BE2C (cell line): ENCODE measurements at regions not wholly inside any gene's neighbourhood (a gene's known extent, or its start where the extent isn't known, plus 50 kb on each side); places are given as distances from the start of the nearest gene placed in this dataset.

Source experiments
- DNase-seq: peaks from one replicate; pipeline ENCODE4 v3.0.0-alpha.2; 2020
- H3K27me3 ChIP-seq: fragments of 250-450 bp; sonication (Bioruptor Pico); 2 replicates; pipeline ENCODE4 v1.5.1; 2020; ENCODE audit warnings: mild to moderate bottlenecking
- H3K36me3 ChIP-seq: fragments of 250-450 bp; sonication (Bioruptor Pico); 2 replicates; pipeline ENCODE4 v1.5.1; 2020; ENCODE audit warnings: mild to moderate bottlenecking
- H3K4me1 ChIP-seq: fragments of 250-450 bp; sonication (Bioruptor Pico); 2 replicates; pipeline ENCODE4 v1.5.1; 2020
- H3K4me3 ChIP-seq: 2 replicates; pipeline ENCODE4 v1.5.1; 2011; ENCODE audit warnings: low read depth, low read length
- H3K9me3 ChIP-seq: fragments of 250-450 bp; sonication (Bioruptor Pico); 2 replicates; pipeline ENCODE4 v1.5.1; 2020
- TF ChIP-seq, protein P1 (sequence below): IDR thresholded peaks from 2 replicates; pipeline ENCODE4 v1.5.1; 2012; ENCODE audit warnings: mild to moderate bottlenecking, low read depth, low read length

DNA sequence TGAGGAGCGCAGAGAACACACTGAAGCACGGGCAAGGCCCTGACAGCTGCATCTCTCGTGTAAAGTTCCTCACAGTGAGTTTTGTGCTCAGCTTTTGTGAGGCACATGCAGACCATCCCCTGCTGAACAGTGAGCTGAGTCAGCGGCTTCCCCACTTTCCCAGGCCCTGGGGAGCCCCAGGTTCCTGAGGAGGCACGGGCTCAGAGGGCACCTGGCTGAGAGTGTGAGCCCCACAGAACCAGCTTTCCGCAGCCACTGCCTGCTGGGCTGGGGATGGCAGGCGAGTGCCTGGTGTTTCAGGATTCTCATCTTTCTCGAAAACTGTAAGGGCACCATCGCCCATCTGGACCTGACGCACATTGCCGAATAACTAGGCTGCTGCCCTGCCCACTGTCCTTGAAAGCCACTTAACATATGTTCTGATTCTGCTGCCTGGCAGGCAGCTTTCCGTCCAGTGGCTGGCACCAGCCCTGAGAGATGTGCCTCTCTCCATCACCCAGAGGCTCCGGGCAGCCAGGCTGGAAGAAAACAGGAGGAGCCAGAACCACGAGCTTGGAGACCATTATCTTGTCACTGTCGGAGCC is 266.7 kb upstream of the FOXF1 start:
- H3K4me1 ChIP-seq, result no peaks in the 10 kb centered on the region
- no peaks in the 10 kb centered on the region for H3K36me3 ChIP-seq
- TF ChIP-seq, protein P1, sequence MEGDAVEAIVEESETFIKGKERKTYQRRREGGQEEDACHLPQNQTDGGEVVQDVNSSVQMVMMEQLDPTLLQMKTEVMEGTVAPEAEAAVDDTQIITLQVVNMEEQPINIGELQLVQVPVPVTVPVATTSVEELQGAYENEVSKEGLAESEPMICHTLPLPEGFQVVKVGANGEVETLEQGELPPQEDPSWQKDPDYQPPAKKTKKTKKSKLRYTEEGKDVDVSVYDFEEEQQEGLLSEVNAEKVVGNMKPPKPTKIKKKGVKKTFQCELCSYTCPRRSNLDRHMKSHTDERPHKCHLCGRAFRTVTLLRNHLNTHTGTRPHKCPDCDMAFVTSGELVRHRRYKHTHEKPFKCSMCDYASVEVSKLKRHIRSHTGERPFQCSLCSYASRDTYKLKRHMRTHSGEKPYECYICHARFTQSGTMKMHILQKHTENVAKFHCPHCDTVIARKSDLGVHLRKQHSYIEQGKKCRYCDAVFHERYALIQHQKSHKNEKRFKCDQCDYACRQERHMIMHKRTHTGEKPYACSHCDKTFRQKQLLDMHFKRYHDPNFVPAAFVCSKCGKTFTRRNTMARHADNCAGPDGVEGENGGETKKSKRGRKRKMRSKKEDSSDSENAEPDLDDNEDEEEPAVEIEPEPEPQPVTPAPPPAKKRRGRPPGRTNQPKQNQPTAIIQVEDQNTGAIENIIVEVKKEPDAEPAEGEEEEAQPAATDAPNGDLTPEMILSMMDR, result no peak
- no peak overlapping the region for H3K4me3 ChIP-seq
- no peaks in the 10 kb centered on the region for H3K9me3 ChIP-seq
- peaks cover 82% of the 10 kb centered on the region for H3K27me3 ChIP-seq
- no peak for DNase-seq

DNA sequence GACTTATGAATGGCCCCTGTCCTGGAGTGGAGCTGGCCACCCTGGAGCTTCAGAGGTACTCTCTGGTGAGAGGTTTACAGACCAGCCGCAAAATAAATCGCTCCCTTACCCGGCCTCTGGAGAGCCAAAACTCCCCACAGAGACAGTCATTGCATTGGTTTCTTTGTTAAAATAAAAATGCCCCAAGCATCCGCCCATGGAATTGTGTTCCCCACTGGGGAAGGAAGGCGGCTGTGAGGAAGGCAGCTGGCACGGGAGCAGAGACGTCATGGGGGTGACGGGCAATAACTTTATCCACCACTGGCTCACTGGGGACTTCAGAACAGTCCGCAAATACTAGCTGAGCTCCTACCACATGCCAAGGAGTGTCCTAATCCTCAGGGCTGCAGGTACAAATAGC is 266.2 kb upstream of the FOXF1 start:
- DNase-seq, result no peak
- H3K27me3 ChIP-seq, result peaks cover 82% of the 10 kb centered on the region
- H3K4me1 ChIP-seq, result no peaks in the 10 kb centered on the region
- H3K36me3 ChIP-seq, result no peaks in the 10 kb centered on the region
- no peaks in the 10 kb centered on the region for H3K9me3 ChIP-seq
- no peak overlapping the region for H3K4me3 ChIP-seq
- TF ChIP-seq, protein P1, result no peak

DNA sequence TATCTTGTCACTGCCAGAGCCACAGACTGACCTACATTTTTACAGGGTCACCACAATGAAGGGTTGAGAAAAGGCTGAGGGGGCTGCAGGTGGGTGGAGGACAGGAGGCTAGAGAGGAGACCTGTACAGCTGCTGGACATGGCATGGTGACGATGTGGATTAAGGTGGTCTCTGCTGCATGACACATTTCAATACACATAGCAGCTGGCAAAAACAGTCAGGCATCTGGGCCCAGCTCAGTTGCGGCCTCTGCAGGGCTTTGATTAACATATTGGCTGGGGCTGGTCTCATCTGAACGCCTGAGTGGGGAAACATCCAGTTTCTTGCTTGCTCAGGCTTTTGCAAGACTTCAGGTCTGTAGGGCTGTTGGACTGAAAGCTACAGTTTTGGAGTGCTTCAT is 265.4 kb upstream of the FOXF1 start:
- H3K27me3 ChIP-seq, result peaks cover 75% of the 10 kb centered on the region

DNA sequence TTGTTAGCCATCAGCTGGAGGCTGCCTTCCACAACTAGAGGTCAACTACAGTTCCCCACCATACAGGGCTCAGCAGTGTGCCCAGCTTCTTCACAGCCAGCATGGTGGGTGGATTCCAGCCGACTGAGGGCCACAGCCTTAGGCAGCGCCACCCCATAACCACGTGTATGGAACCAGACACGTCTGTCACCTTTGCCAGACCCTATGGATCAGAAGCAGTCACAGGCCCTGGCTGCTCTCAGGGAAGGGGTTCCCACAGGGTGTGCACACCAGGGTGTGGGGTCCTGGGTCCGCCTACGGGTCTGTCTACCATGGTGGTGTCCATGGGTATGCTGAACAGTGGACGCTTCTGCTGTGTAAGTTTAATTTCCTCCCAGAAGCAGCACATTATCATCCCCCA is 265.0 kb upstream of the FOXF1 start:
- no peak for DNase-seq
- Histone ChIP-seq H3K4me1 (no peaks in the 10 kb centered on the region), H3K4me3 (no peak overlapping the region), H3K9me3 (no peaks in the 10 kb centered on the region), H3K27me3 (peaks cover 71% of the 10 kb centered on the region), H3K36me3 (no peaks in the 10 kb centered on the region)
- TF ChIP-seq, protein P1, result no peak

More for the DNA sequence above, 265.4 kb upstream of the FOXF1 start:
- TF ChIP-seq, protein P1, result no peak
- no peak for DNase-seq
- no peaks in the 10 kb centered on the region for H3K36me3 ChIP-seq
- H3K4me3 ChIP-seq, result no peak overlapping the region
- no peaks in the 10 kb centered on the region for H3K4me1 ChIP-seq
- H3K9me3 ChIP-seq, result no peaks in the 10 kb centered on the region

DNA sequence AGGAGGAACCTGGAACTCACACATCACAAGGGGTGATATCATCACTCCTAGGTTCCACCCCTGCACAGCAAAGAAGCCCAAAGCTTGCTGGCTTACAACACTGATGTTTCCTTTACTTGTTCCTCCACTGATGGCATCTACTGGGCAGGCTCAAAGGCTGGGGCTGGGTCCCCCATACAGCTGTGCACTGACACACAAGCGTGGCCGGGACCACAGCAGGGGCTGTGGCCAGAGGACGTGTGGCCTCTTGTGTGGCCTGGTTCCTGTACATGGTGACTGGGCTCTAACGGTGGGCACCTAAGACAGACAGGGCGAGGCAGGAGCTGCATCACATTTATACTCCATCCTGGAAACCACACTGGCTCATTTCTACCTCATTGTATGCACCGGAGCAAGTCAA is 264.4 kb upstream of the FOXF1 start:
- TF ChIP-seq, protein P1, result no peak
- Histone ChIP-seq H3K27me3 (peaks cover 66% of the 10 kb centered on the region), H3K36me3 (no peaks in the 10 kb centered on the region), H3K9me3 (no peaks in the 10 kb centered on the region), H3K4me1 (no peaks in the 10 kb centered on the region), H3K4me3 (no peak overlapping the region)
- DNase-seq, result no peak

DNA sequence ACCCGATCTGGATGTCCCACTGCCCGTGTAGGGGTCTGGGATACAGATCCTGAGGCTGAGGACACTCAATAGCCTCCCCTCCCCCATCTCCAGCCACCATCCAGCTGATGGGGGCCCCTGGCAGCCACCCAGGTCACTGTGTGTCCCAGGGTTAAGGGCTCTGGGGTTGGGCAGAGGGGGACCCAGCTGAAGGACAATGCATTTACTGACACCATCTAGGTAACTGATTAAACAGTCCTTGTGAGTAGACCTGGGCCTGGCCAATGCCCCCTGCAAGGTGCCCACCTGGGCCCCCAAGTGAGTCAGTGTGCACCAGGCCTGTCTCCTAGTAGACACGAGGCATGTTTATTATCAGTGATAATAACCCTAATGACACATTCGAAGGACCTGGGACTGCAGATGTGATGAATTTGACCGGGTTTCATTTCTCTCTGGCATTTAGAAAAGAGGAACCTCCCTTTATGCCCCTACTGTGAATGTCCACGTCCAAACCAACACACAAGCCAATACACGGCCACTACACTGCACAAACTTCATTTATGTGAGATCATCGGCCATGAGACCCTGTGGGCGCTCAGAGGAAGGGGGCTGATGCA is 261.9 kb upstream of the FOXF1 start:
- no peaks in the 10 kb centered on the region for H3K9me3 ChIP-seq
- no peaks in the 10 kb centered on the region for H3K36me3 ChIP-seq
- H3K4me1 ChIP-seq, result no peaks in the 10 kb centered on the region
- H3K4me3 ChIP-seq, result no peak overlapping the region
- H3K27me3 ChIP-seq, result peaks cover 51% of the 10 kb centered on the region
- TF ChIP-seq, protein P1, result no peak
- DNase-seq, result no peak
